ENCODE measurements at regions not wholly inside any gene's neighbourhood (a gene's known extent, or its start where the extent isn't known, plus 50 kb on each side); places are given as distances from the start of the nearest gene placed in this dataset.
"Not testable (repeated sequence)": the region's sequence is repeated elsewhere in the genome, so short reads cannot be mapped to it uniquely, and the experiment has no call there.

GRCh38 chr9:81335879-81336421 lies 353.4 kb downstream of the TLE1 start:
- no peak for DNase-seq

- DNase-seq = no peak
Measured at GRCh38 chr9:81321551-81321950, 367.8 kb downstream of the TLE1 start.

- DNase-seq = peak; percentile 52 to 61
Measured at GRCh38 chr9:81320909-81321482, 368.4 kb downstream of the TLE1 start.

GRCh38 chr9:81318571-81318970 lies 370.8 kb downstream of the TLE1 start:
- DNase-seq = no peak

- peak; percentile 4 to 54 for DNase-seq
Measured at GRCh38 chr9:81317939-81318338, 371.4 kb downstream of the TLE1 start.

- no peak for DNase-seq
Measured at GRCh38 chr9:81317223-81317622, 372.1 kb downstream of the TLE1 start.

GRCh38 chr9:81314490-81314889 lies 374.9 kb downstream of the TLE1 start:
- no peak for DNase-seq

- no peak for DNase-seq
Measured at GRCh38 chr9:81313877-81314276, 375.5 kb downstream of the TLE1 start.

- DNase-seq = no peak
Measured at GRCh38 chr9:81312346-81312745, 377.0 kb downstream of the TLE1 start.

GRCh38 chr9:81308404-81308803 lies 380.9 kb downstream of the TLE1 start:
- DNase-seq = no peak

- DNase-seq = not testable (repeated sequence)
Measured at GRCh38 chr9:81307791-81308190, 381.6 kb downstream of the TLE1 start.

- no peak for DNase-seq
Measured at GRCh38 chr9:81305561-81306182, 383.7 kb downstream of the TLE1 start.

GRCh38 chr9:81303658-81304057 lies 385.7 kb downstream of the TLE1 start:
- no peak for DNase-seq

- no peak for DNase-seq
Measured at GRCh38 chr9:81293651-81294050, 395.7 kb downstream of the TLE1 start.

- no peak for DNase-seq
Measured at GRCh38 chr9:81292056-81292805, 397.1 kb downstream of the TLE1 start.

GRCh38 chr9:81289622-81290021 lies 399.7 kb downstream of the TLE1 start:
- no peak for DNase-seq

- no peak for DNase-seq
Measured at GRCh38 chr9:81268048-81268447, 421.3 kb downstream of the TLE1 start.

GRCh38 chr9:81266674-81267073 lies 422.7 kb downstream of the TLE1 start:
- no peak for DNase-seq

GRCh38 chr9:81266086-81266485 lies 423.3 kb downstream of the TLE1 start:
- no peak for DNase-seq

GRCh38 chr9:81264516-81264915 lies 424.8 kb downstream of the TLE1 start:
- DNase-seq = peak in 1 of 2 experiments; percentile 24

GRCh38 chr9:81259896-81260295 lies 429.5 kb downstream of the TLE1 start:
- DNase-seq = no peak

GRCh38 chr9:81256368-81256767 lies 433.0 kb downstream of the TLE1 start:
- no peak for DNase-seq

- DNase-seq = no peak
Measured at GRCh38 chr9:81250606-81251005, 438.7 kb downstream of the TLE1 start.

GRCh38 chr9:81250041-81250440 lies 439.3 kb downstream of the TLE1 start:
- no peak for DNase-seq

Measured in NCI-H446 (cell line).